H7 (cell line): ENCODE measurements at regions not wholly inside any gene's neighbourhood (a gene's known extent, or its start where the extent isn't known, plus 50 kb on each side); places are given as distances from the start of the nearest gene placed in this dataset.

ENCODE experiments used
- DNase-seq: peaks from one replicate; pipeline ENCODE4 v3.0.0; 2012
- H3K27me3 ChIP-seq: 2 replicates; pipeline ENCODE4 v1.6.0; 2011; ENCODE audit warnings: mild to moderate bottlenecking, low read length; ENCODE audit not compliant: control insufficient read depth, insufficient read depth
- H3K36me3 ChIP-seq: replicated peaks from 2 replicates; pipeline ENCODE4 v1.5.1; 2011; ENCODE audit warnings: low read length; ENCODE audit not compliant: control insufficient read depth, insufficient read depth
- H3K4me3 ChIP-seq: 2 replicates; pipeline ENCODE4 v1.5.1; 2011; ENCODE audit warnings: low read depth, mild to moderate bottlenecking, control low read depth, low read length, moderate library complexity; ENCODE audit not compliant: insufficient read depth

GRCh38 chr14:31950331-31950730, 126.8 kb upstream of the ARHGAP5 start:
- no peak for DNase-seq
- Histone ChIP-seq H3K27me3 (no peaks in the 10 kb centered on the region), H3K36me3 (no peaks in the 10 kb centered on the region), H3K4me3 (no peak overlapping the region)

DNA sequence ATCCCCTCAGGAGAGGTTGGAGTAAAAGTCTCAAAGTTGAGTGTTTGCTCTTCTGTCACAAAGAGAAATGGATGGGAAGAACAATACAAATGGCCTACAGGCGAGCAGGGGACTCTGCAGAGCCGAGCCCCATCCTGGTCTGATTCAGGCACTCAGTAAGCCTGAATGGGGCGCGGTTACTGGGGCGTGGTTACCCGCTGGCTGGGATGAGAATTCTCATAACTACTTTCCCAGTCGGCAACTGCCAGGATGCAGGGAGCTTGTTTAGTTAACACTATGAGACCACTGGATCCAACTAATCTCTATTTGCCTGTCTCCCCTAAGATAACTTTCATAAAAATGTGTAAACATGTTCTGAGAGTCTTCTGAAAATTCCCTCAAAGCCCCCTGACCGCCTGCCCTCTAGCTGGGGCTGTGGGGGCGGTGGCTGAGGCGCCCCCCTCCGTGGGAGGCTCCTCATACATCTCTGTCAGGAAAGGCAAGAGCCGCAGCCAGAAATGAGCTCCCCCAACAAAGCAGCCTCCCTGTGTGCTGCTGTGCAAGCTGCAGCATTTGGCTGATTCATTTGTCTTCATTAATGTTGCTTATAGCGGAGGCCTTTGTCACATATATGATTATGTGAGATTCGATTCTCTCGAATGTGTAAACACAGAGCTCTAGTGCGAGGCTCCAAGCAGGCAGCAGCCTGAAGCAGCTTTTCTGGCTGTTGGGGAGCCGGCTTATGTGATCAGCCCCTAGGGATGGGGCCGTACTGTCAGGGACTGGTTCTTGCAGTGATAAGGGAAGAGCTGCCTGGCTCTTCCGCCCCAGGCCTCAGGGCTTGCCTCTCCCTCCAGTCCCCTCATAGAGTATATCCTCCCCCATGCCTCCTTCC, 126.1 kb upstream of the ARHGAP5 start:
- Histone ChIP-seq H3K36me3 (no peaks in the 10 kb centered on the region), H3K4me3 (no peak overlapping the region), H3K27me3 (no peaks in the 10 kb centered on the region)
- peak; percentile 75 for DNase-seq

- DNase-seq, result peak; percentile 56
- Histone ChIP-seq H3K27me3 (no peaks in the 10 kb centered on the region), H3K36me3 (no peaks in the 10 kb centered on the region), H3K4me3 (no peak overlapping the region)
Observed at GRCh38 chr14:31951638-31951964, 125.5 kb upstream of the ARHGAP5 start.

- H3K27me3 ChIP-seq, result no peaks in the 10 kb centered on the region
- H3K4me3 ChIP-seq, result no peak overlapping the region
- H3K36me3 ChIP-seq, result no peaks in the 10 kb centered on the region
- no peak for DNase-seq
Observed at GRCh38 chr14:31952573-31952972, 124.5 kb upstream of the ARHGAP5 start.

GRCh38 chr14:31953210-31953609, 123.9 kb upstream of the ARHGAP5 start:
- Histone ChIP-seq H3K4me3 (no peak overlapping the region), H3K36me3 (no peaks in the 10 kb centered on the region), H3K27me3 (no peaks in the 10 kb centered on the region)
- DNase-seq, result no peak

GRCh38 chr14:31954991-31955390, 122.1 kb upstream of the ARHGAP5 start:
- no peaks in the 10 kb centered on the region for H3K36me3 ChIP-seq
- DNase-seq, result no peak
- no peak overlapping the region for H3K4me3 ChIP-seq
- no peaks in the 10 kb centered on the region for H3K27me3 ChIP-seq

DNA sequence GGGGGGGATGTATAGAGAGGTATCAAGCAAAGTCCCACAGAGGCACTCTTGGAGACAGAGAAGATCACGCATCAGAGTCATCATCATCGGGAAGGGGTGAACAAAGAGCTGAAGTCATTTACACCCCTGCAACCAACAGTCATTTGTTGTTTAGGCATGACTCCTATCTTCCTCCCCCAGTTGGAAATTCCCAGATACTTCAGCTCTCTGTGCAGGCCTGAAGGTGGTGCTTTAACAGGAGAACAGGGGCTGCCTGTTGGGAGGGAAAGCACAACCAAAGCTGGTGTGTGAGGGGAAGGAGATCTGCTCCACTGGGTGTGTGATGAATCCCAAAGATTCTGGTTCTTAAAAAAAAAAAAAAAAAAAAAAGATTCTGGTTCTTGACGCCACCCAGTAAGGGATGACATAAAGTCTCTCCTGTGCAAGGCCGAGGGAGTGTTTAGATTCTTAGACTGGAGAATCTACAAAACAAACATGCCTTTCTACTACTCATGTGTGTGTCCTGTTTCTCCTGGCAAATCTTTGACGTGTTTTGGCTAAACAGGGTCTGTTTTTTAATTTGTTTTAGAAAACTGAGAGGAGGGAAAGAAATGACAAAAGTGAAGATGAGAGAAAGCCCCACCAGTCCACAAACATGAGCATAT, 121.0 kb upstream of the ARHGAP5 start:
- Histone ChIP-seq H3K27me3 (no peaks in the 10 kb centered on the region), H3K4me3 (no peak overlapping the region), H3K36me3 (no peaks in the 10 kb centered on the region)
- DNase-seq, result no peak

- H3K27me3 ChIP-seq, result no peaks in the 10 kb centered on the region
- no peak overlapping the region for H3K4me3 ChIP-seq
- no peaks in the 10 kb centered on the region for H3K36me3 ChIP-seq
- no peak for DNase-seq
Observed at GRCh38 chr14:31957565-31957964, 119.5 kb upstream of the ARHGAP5 start.

GRCh38 chr14:31960039-31960438, 117.1 kb upstream of the ARHGAP5 start:
- no peaks in the 10 kb centered on the region for H3K36me3 ChIP-seq
- no peak for DNase-seq
- no peaks in the 10 kb centered on the region for H3K27me3 ChIP-seq
- no peak overlapping the region for H3K4me3 ChIP-seq

DNA sequence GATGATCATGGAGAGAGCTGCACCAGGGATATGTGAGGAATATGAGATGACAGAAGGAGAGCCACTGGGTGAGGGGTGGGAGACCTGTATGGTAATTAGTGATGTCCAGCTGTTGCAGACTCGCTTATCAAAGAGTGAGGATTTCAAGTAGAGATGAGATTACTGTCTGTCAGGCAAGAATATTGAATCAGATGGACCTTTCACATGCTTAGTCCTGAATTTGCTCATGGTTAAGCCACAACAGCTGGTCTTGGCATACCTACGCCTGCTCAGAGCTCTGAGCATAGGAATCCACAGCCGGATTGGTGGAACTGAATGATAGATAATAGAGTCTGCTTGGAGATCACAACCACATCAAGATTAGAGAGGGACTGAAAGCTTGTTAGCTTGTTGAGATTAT, 115.2 kb upstream of the ARHGAP5 start:
- no peak for DNase-seq
- H3K36me3 ChIP-seq, result no peaks in the 10 kb centered on the region
- no peaks in the 10 kb centered on the region for H3K27me3 ChIP-seq
- no peak overlapping the region for H3K4me3 ChIP-seq

DNA sequence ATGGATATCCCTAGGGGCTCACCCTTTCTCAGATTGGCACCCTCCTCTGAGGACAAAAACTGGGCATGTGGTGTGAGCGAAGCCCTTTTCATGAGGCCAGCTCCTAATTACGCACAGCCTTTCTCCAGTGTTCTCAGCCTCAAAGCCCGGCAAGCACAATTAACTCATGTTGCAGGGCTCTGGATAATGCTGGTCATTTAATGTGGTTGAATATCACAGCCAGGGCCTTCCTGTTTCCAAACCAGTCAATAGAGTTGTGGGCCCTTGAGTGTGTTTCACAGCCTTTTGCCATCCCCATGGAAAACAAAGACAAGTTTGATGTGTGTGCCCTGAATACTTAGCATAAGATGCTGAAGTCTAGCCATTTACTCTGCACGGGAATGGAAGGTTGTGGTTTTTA, 114.2 kb upstream of the ARHGAP5 start:
- no peak for DNase-seq
- Histone ChIP-seq H3K4me3 (no peak overlapping the region), H3K27me3 (no peaks in the 10 kb centered on the region), H3K36me3 (no peaks in the 10 kb centered on the region)

DNA sequence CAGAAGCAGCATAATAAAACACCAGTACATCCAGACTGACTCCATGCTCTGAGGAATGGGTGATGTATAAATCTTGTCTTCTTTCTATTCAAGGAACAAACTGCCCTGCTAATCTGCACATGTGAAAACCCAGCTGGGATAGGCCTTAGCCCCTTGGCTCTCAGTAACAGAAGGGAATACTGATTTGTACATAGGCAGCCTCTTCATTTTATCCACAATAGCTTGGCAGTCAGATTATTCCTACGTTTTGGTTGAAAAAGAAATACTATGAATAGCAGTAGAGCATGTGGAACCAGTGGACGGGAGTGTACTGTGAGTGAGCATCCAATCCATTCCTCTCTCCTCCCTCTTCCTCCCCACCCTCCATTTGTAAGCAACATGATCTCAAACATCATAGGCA, 113.5 kb upstream of the ARHGAP5 start:
- no peak overlapping the region for H3K4me3 ChIP-seq
- no peaks in the 10 kb centered on the region for H3K27me3 ChIP-seq
- no peaks in the 10 kb centered on the region for H3K36me3 ChIP-seq
- DNase-seq, result no peak

DNA sequence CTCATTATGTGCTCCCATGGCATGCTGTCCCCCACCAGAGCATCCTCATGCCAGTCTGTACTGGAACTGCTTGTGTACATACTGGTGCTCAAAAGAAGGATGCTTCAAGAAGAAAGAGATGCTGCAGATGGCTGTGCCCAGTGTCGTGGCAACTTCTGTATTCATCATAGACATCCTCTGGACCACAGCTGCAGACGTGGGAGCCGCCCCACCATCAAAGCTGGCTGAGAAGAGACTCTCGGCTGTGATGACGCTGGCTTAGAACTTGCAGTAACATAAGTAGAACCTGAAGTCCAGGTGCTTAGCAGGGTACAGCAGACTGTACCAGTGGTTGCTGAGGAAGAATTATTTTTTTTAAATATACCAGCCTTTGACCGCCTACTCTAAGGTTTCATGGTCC, 112.6 kb upstream of the ARHGAP5 start:
- no peak overlapping the region for H3K4me3 ChIP-seq
- no peak for DNase-seq
- H3K36me3 ChIP-seq, result no peaks in the 10 kb centered on the region
- H3K27me3 ChIP-seq, result no peaks in the 10 kb centered on the region

DNA sequence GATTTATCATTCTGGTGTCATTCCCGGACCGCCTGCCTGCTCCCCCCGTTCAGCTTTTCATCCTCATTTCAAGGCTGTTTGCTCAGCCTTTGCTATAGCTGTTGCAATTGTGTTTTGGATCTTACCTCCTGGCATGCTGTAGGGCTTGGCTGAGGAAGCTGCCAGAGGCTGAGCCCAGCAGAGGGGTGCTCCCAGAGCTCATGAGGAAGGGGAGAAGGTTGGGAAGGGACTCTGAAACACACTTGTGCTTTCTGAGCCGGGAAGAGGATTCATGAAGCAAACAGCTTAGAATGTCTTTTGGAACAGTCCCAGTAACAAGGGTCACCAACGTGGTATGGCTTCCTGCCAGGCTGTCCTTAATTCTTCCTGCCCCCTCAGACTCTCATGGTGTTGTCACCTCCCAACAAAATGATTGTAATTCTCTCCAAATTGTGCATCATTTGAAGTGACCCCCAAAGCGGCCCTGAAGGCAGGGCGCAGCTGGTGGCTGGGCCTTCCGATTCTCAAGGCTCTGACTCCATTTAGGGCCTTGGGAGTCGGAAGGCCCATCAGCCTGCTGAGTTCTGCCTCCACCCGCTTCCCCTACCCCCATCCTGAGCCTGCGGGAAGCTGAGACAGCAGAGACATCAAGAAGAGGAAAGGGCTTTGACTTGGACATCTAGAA, 111.9 kb upstream of the ARHGAP5 start:
- Histone ChIP-seq H3K27me3 (no peaks in the 10 kb centered on the region), H3K36me3 (no peaks in the 10 kb centered on the region), H3K4me3 (no peak overlapping the region)
- DNase-seq, result no peak
